IMR-90 (cell line): ENCODE measurements at regions not wholly inside any gene's neighbourhood (a gene's known extent, or its start where the extent isn't known, plus 50 kb on each side); places are given as distances from the start of the nearest gene placed in this dataset.

Source experiments
- ATAC-seq: fragments of 200-7000 bp; cut with Tn5 transposase; 2 replicates; pipeline ENCODE4 v1.9.1; 2020; ENCODE audit warnings: low read depth, mild to moderate bottlenecking, moderate library complexity
- BruUV-seq: library from RNA; stranded (reverse); fragments of 400-500 nt; replicated peaks from 2 replicates; lab custom pipeline; 2021; lab: Mats Ljungman, UMichigan
- CTCF ChIA-PET: fragments of 300-600 bp; formaldehyde crosslinking; extraction: SDS; loops from one replicate; lab custom pipeline; 2021; ENCODE audit warnings: antibody characterized with exemption; lab: Yijun Ruan, JAX
- POLR2A ChIA-PET: fragments of 300-600 bp; sonication (Branson Sonifier 250); formaldehyde crosslinking; loops from one replicate; lab custom pipeline; 2022; ENCODE audit warnings: antibody characterized with exemption; ENCODE audit not compliant: unreplicated experiment; lab: Charles Lee
- DNase-seq: peaks from one replicate; pipeline ENCODE4 v3.0.0; 2013
- H2AFZ ChIP-seq: replicated peaks from 2 replicates; pipeline ENCODE3; 2013; ENCODE audit warnings: low read length, mild to moderate bottlenecking; ENCODE audit not compliant: poor library complexity
- H2AK5ac ChIP-seq: 2 replicates; pipeline ENCODE4 v1.6.1; 2013; ENCODE audit warnings: low read depth, low read length, inconsistent platforms
- H2AK9ac ChIP-seq: replicated peaks from 2 replicates; pipeline ENCODE3; 2013; ENCODE audit warnings: mild to moderate bottlenecking, low read depth, low read length, moderate library complexity; ENCODE audit not compliant: poor library complexity
- H2BK120ac ChIP-seq: 2 replicates; pipeline ENCODE4 v1.6.1; 2013; ENCODE audit warnings: low read depth, low read length, inconsistent platforms
- H2BK15ac ChIP-seq: 3 replicates; pipeline ENCODE4 v1.6.1; 2013; ENCODE audit warnings: low read depth, low read length, inconsistent platforms
- H2BK20ac ChIP-seq: 2 replicates; pipeline ENCODE4 v1.6.1; 2013; ENCODE audit warnings: low read depth, mild to moderate bottlenecking, inconsistent platforms, low read length, moderate library complexity
- H2BK5ac ChIP-seq: 2 replicates; pipeline ENCODE4 v1.6.1; 2013; ENCODE audit warnings: mild to moderate bottlenecking, low read depth, low read length, inconsistent platforms; ENCODE audit not compliant: poor library complexity, severe bottlenecking
- H3K14ac ChIP-seq: replicated peaks from 2 replicates; pipeline ENCODE4 v1.6.1; 2013; ENCODE audit warnings: low read depth, low read length, inconsistent platforms
- H3K18ac ChIP-seq: 2 replicates; pipeline ENCODE4 v1.6.1; 2013; ENCODE audit warnings: low read depth, low read length, control low read depth
- H3K23ac ChIP-seq: 2 replicates; pipeline ENCODE4 v1.6.1; 2013; ENCODE audit warnings: low read depth, low read length, inconsistent platforms
- H3K27ac ChIP-seq: 2 replicates; pipeline ENCODE4 v1.5.1; 2013; ENCODE audit warnings: mild to moderate bottlenecking, control low read depth, low read length; ENCODE audit not compliant: insufficient read depth
- H3K27me3 ChIP-seq: 2 replicates; pipeline ENCODE4 v1.6.1; 2013; ENCODE audit warnings: low read length; ENCODE audit not compliant: control insufficient read depth, insufficient read depth
- H3K36me3 ChIP-seq: 2 replicates; pipeline ENCODE4 v1.6.1; 2013; ENCODE audit warnings: low read length, mixed read lengths; ENCODE audit not compliant: control insufficient read depth, insufficient read depth
- H3K4ac ChIP-seq: 2 replicates; pipeline ENCODE4 v1.6.1; 2013; ENCODE audit warnings: low read depth, low read length, inconsistent platforms
- H3K4me1 ChIP-seq: 2 replicates; pipeline ENCODE4 v1.6.1; 2013; ENCODE audit warnings: low read length, mixed read lengths; ENCODE audit not compliant: control insufficient read depth, insufficient read depth
- H3K4me2 ChIP-seq: 2 replicates; pipeline ENCODE4 v1.6.1; 2013; ENCODE audit warnings: low read depth, mild to moderate bottlenecking, control low read depth, low read length, moderate library complexity
- H3K4me3 ChIP-seq: 2 replicates; pipeline ENCODE4 v1.5.1; 2013; ENCODE audit warnings: low read depth, mild to moderate bottlenecking, control low read depth, low read length, moderate library complexity; ENCODE audit not compliant: insufficient read depth
- H3K56ac ChIP-seq: 2 replicates; pipeline ENCODE4 v1.6.1; 2013; ENCODE audit warnings: low read length, inconsistent platforms; ENCODE audit not compliant: insufficient read depth; ENCODE audit errors: extremely low read depth
- H3K79me1 ChIP-seq, 2 experiments: 2 replicates each; pipeline ENCODE4 v1.6.1; 2013; ENCODE audit warnings: low read length in 2 of 2, inconsistent platforms in 1 of 2, low read depth in 1 of 2
- H3K9ac ChIP-seq: 2 replicates; pipeline ENCODE4 v1.6.1; 2013; ENCODE audit warnings: low read depth, low read length, control low read depth
- H3K9me1 ChIP-seq: 2 replicates; pipeline ENCODE4 v1.6.1; 2013; ENCODE audit warnings: low read length, inconsistent platforms; ENCODE audit not compliant: insufficient read depth
- H3K9me3 ChIP-seq: 2 replicates; pipeline ENCODE4 v1.6.1; 2013; ENCODE audit warnings: low read length; ENCODE audit not compliant: control insufficient read depth, insufficient read depth
- H4K20me1 ChIP-seq: 2 replicates; pipeline ENCODE4 v1.6.1; 2013; ENCODE audit warnings: low read length, inconsistent platforms; ENCODE audit not compliant: insufficient read depth
- H4K5ac ChIP-seq: 2 replicates; pipeline ENCODE4 v1.6.1; 2013; ENCODE audit warnings: mild to moderate bottlenecking, low read depth, low read length, control low read depth
- H4K8ac ChIP-seq, 2 experiments: 2 replicates each; pipeline ENCODE4 v1.6.1; 2013; ENCODE audit warnings: low read depth in 2 of 2, low read length in 2 of 2, control low read depth in 1 of 2, inconsistent platforms in 1 of 2
- H4K91ac ChIP-seq: 2 replicates; pipeline ENCODE4 v1.6.1; 2013; ENCODE audit warnings: low read depth, low read length, inconsistent platforms; ENCODE audit not compliant: insufficient read depth
- CEBPB ChIP-seq: IDR thresholded peaks from 2 replicates; pipeline ENCODE4 v1.6.1; 2012; ENCODE audit warnings: low read depth, low read length, improper control_type of control experiment
- CHD1 ChIP-seq: IDR thresholded peaks from 2 replicates; pipeline ENCODE4 v1.6.1; 2012; ENCODE audit warnings: low read depth, low read length, improper control_type of control experiment
- FOS ChIP-seq: fragments of 150-350 bp; IDR thresholded peaks from 2 replicates; pipeline ENCODE4 v1.6.1; 2016; ENCODE audit warnings: low read depth, low read length
- RAD21 ChIP-seq: IDR thresholded peaks from 2 replicates; pipeline ENCODE4 v1.6.1; 2012; ENCODE audit warnings: low read length, improper control_type of control experiment
- RCOR1 ChIP-seq: IDR thresholded peaks from 2 replicates; pipeline ENCODE4 v1.6.1; 2012; ENCODE audit warnings: mild to moderate bottlenecking, low read length, improper control_type of control experiment; ENCODE audit not compliant: insufficient replicate concordance
- RFX5 ChIP-seq: IDR thresholded peaks from 2 replicates; pipeline ENCODE4 v1.8.0; 2012; ENCODE audit warnings: low read depth, mild to moderate bottlenecking, low read length, moderate library complexity
- WGBS, 2 experiments: methylation state at CpG; one replicate each; pipeline versions ENCODE4 v1.1.5 to v1.1.7; 2013; ENCODE audit warnings: missing lambda C conversion rate in 2 of 2; ENCODE audit not compliant: insufficient read length in 1 of 2; ENCODE audit errors: extremely low coverage in 2 of 2; 5-methylcytosine and 5-hydroxymethylcytosine counted together
- dilution Hi-C: fragments of 300-500 bp; cut with HindIII; formaldehyde crosslinking; loops from one replicate; pipeline ENCODE4 v1.14.3; 2018; ENCODE audit warnings: low sequenced_read_pairs; ENCODE audit not compliant: unreplicated experiment
- in situ Hi-C: fragments of 300-500 bp; cut with MboI; formaldehyde crosslinking; loops from 3 replicates; pipeline ENCODE4 v1.14.3; 2019; ENCODE audit warnings: low sequenced_read_pairs, inconsistent platforms, mixed read lengths
- intact Hi-C: fragments of 100-400 bp; cut with micrococcal nuclease; formaldehyde crosslinking; loops from 2 replicates; pipeline ENCODE4 v1.10.0; 2022

DNA sequence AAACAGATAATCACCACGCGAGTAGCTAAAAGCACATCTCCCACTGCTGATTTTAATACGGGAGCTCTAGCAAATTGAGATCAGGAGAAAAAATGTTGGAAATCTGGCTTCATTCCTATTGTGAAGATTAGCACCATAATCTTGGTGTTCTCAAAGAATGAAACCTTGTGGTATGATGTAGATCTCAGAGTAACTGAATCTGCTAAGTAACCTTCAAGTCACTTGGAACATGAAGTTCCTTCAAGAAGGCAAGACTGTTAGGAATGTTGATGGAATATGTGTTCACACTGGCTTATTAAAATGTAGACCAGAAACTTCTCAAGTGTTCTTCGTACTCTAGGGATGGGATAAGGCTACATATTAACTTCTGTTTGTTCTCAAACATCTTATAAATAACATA lies 117.4 kb upstream of the CHRM3 start:
- no peak for TF ChIP-seq CHD1
- no peak for TF ChIP-seq RAD21
- TF ChIP-seq RFX5 = no peak
- TF ChIP-seq CEBPB = no peak
- no peak for TF ChIP-seq FOS
- TF ChIP-seq RCOR1 = no peak
- Histone ChIP-seq H4K8ac (no peak overlapping the region), H2AK9ac (no peak overlapping the region), H3K9me1 (no peaks in the 10 kb centered on the region), H2BK15ac (no peak overlapping the region), H3K4me1 (no peaks in the 10 kb centered on the region), H3K23ac (no peak overlapping the region), H3K4me2 (no peak overlapping the region), H2BK5ac (no peak overlapping the region), H3K9ac (no peak overlapping the region), H2AK5ac (no peak overlapping the region), H3K4ac (no peak overlapping the region), H2BK20ac (no peak overlapping the region), H4K5ac (no peak overlapping the region), H3K27me3 (no peaks in the 10 kb centered on the region), H3K9me3 (peaks cover 13% of the 10 kb centered on the region), H2BK120ac (no peak overlapping the region), H3K36me3 (no peaks in the 10 kb centered on the region), H3K27ac (no peak overlapping the region), H3K79me1 (no peaks in the 10 kb centered on the region), H3K14ac (no peak overlapping the region), H4K20me1 (no peaks in the 10 kb centered on the region), H3K56ac (no peak overlapping the region), H2AFZ (no peak overlapping the region), H3K18ac (no peak overlapping the region), H4K91ac (no peak overlapping the region), H3K4me3 (no peak overlapping the region)
- WGBS, 2 experiments = no CpG with 5 or more reads among the region's 4 CpGs
- ATAC-seq (no peak), DNase-seq (no peak)
- dilution Hi-C loops = no loop called here
- in situ Hi-C loops = no loop called here
- POLR2A ChIA-PET = no interaction called here
- intact Hi-C loops = no loop called here
- CTCF ChIA-PET = interaction anchor here (0.6 kb wide), 1 partner anchor 8 kb away, joined by 3 read pairs; no protein-coding TSS in a partner anchor
- no TSS peak for BruUV-seq
